ENCODE measurements at regions not wholly inside any gene's neighbourhood (a gene's known extent, or its start where the extent isn't known, plus 50 kb on each side); places are given as distances from the start of the nearest gene placed in this dataset.

DNA sequence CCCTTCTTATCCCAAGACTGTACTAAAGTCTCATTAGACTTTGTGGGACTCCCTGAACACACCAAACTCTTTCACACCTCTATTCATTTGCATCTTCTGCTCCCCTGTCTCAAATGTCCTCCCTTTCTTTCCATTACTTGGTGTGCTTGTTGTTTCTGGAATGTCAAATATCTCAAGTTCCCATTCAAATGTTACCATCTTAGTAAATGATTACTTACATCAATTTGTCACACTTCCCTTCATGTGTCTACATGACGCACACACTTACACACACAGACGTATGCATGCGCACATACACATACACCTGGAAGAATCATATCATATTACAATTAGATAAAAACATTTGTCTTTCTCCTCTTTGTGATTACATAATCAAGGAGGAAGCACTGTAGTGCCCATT is 210.8 kb upstream of the TEX13C start:
- no peaks in the 10 kb centered on the region for H3K4me1 ChIP-seq (ENCODE audit: control insufficient read depth in 2 of 3, insufficient read depth in 2 of 3, low read depth in 1 of 3, low read length in 3 of 3)
- H3K36me3 ChIP-seq (ENCODE audit: control insufficient read depth in 2 of 3, insufficient read depth in 3 of 3, low read length in 3 of 3): no peaks in the 10 kb centered on the region
- FAIRE-seq: peak; percentile 30
- no peaks in the 10 kb centered on the region for H3K27me3 ChIP-seq (ENCODE audit: control insufficient read depth, insufficient read depth, low read length)
- intact Hi-C loops (cut with DNase I): no loop called here
- no peak for TF ChIP-seq CTCF (IDR thresholded peaks at IDR 0.05; ENCODE audit: borderline replicate concordance, extremely low read depth, insufficient read depth)
- H3K27ac ChIP-seq (ENCODE audit: low read depth in 2 of 2, low read length in 2 of 2): no peak overlapping the region
- peak in 1 of 5 donors; percentile 7 for DNase-seq
- no peaks in the 10 kb centered on the region for H3K9me3 ChIP-seq (ENCODE audit: control insufficient read depth in 2 of 3, insufficient read depth in 1 of 3, low read length in 3 of 3)
- H3K4me3 ChIP-seq (ENCODE audit: low read length in 3 of 3): no peak overlapping the region
- H3K9ac ChIP-seq (ENCODE audit: low read length in 3 of 3): no peak overlapping the region

DNA sequence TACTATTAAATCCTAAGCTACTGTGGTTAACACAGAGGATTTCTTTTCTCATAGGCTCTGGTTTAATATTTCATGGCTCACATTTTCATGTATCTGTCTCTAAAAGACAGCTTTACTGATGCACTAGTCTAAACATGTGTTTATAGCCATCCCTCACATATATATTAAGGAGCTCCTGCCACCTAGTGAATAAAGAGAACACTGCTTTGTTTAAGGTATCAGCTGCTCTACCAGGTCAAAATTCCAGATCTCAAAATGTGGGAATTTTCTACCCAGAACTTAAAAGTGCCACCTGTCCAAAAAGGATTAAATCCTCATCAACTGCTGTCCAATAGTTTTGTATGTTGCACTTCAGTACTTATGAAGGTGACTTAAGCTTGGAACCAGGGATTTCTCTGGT is 188.5 kb upstream of the TEX13C start:
- H3K27me3 ChIP-seq (ENCODE audit: control insufficient read depth, insufficient read depth, low read length): no peaks in the 10 kb centered on the region
- FAIRE-seq (peak; percentile 25), DNase-seq (no peak)
- no peak for TF ChIP-seq CTCF (IDR thresholded peaks at IDR 0.05; ENCODE audit: borderline replicate concordance, extremely low read depth, insufficient read depth)
- no peaks in the 10 kb centered on the region for H3K36me3 ChIP-seq (ENCODE audit: control insufficient read depth in 2 of 3, insufficient read depth in 3 of 3, low read length in 3 of 3)
- H3K9me3 ChIP-seq (ENCODE audit: control insufficient read depth in 2 of 3, insufficient read depth in 1 of 3, low read length in 3 of 3): no peaks in the 10 kb centered on the region
- H3K9ac ChIP-seq (ENCODE audit: low read length in 3 of 3): no peak overlapping the region
- no peak overlapping the region for H3K4me3 ChIP-seq (ENCODE audit: low read length in 3 of 3)
- H3K4me1 ChIP-seq (ENCODE audit: control insufficient read depth in 2 of 3, insufficient read depth in 2 of 3, low read depth in 1 of 3, low read length in 3 of 3): no peaks in the 10 kb centered on the region
- H3K27ac ChIP-seq (ENCODE audit: low read depth in 2 of 2, low read length in 2 of 2): no peak overlapping the region
- intact Hi-C loops (cut with DNase I): no loop called here

GRCh38 chrX:125132274-125132673 is 187.4 kb upstream of the TEX13C start:
- Histone ChIP-seq H3K27me3 (ENCODE audit: control insufficient read depth, insufficient read depth, low read length) (no peaks in the 10 kb centered on the region), H3K9ac (ENCODE audit: low read length in 3 of 3) (no peak overlapping the region), H3K9me3 (ENCODE audit: control insufficient read depth in 2 of 3, insufficient read depth in 1 of 3, low read length in 3 of 3) (no peaks in the 10 kb centered on the region), H3K4me1 (ENCODE audit: control insufficient read depth in 2 of 3, insufficient read depth in 2 of 3, low read depth in 1 of 3, low read length in 3 of 3) (no peaks in the 10 kb centered on the region), H3K27ac (ENCODE audit: low read depth in 2 of 2, low read length in 2 of 2) (no peak overlapping the region), H3K4me3 (ENCODE audit: low read length in 3 of 3) (no peak overlapping the region), H3K36me3 (ENCODE audit: control insufficient read depth in 2 of 3, insufficient read depth in 3 of 3, low read length in 3 of 3) (no peaks in the 10 kb centered on the region)
- DNase-seq: no peak
- FAIRE-seq: peak; percentile 21
- TF ChIP-seq CTCF (IDR thresholded peaks at IDR 0.05; ENCODE audit: borderline replicate concordance, extremely low read depth, insufficient read depth): peak; percentile 20
- intact Hi-C loops (cut with DNase I): no loop called here

DNA sequence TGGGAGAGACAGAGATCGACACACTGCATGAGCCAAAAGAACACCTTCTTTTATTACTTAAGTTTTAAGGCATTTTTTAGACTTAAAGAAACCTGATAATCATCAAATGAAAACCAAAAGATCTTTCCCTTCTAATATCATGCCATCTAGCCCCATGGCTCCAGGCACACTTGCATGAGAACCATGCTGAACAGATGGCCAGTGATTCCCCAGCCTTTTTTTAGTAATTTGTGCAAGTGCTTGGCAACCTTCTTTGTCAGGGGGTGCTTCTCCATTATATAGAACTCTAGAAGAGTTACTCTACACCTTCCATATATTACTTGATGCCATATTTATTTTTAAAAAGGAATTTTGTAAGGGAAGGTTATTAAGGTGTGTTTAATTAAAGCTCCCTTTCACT is 182.2 kb upstream of the TEX13C start:
- no peaks in the 10 kb centered on the region for H3K27me3 ChIP-seq (ENCODE audit: control insufficient read depth, insufficient read depth, low read length)
- no peaks in the 10 kb centered on the region for H3K36me3 ChIP-seq (ENCODE audit: control insufficient read depth in 2 of 3, insufficient read depth in 3 of 3, low read length in 3 of 3)
- H3K4me3 ChIP-seq (ENCODE audit: low read length in 3 of 3): no peak overlapping the region
- H3K9ac ChIP-seq (ENCODE audit: low read length in 3 of 3): no peak overlapping the region
- no peak overlapping the region for H3K27ac ChIP-seq (ENCODE audit: low read depth in 2 of 2, low read length in 2 of 2)
- TF ChIP-seq CTCF (IDR thresholded peaks at IDR 0.05; ENCODE audit: borderline replicate concordance, extremely low read depth, insufficient read depth): no peak
- no peaks in the 10 kb centered on the region for H3K9me3 ChIP-seq (ENCODE audit: control insufficient read depth in 2 of 3, insufficient read depth in 1 of 3, low read length in 3 of 3)
- DNase-seq (no peak), FAIRE-seq (no peak)
- no peaks in the 10 kb centered on the region for H3K4me1 ChIP-seq (ENCODE audit: control insufficient read depth in 2 of 3, insufficient read depth in 2 of 3, low read depth in 1 of 3, low read length in 3 of 3)
- intact Hi-C loops (cut with DNase I): no loop called here
